Neuron (in vitro differentiated cells): ENCODE measurements at regions not wholly inside any gene's neighbourhood (a gene's known extent, or its start where the extent isn't known, plus 50 kb on each side); places are given as distances from the start of the nearest gene placed in this dataset.

Source experiments
- H2AFZ ChIP-seq: one replicate; pipeline ENCODE4 v1.6.1; 2013; ENCODE audit warnings: low read depth, mild to moderate bottlenecking, inconsistent platforms, low read length, moderate library complexity
- H3K27me3 ChIP-seq: one replicate; pipeline ENCODE4 v1.6.1; 2013; ENCODE audit warnings: low read length; ENCODE audit not compliant: insufficient read depth
- H3K36me3 ChIP-seq: one replicate; pipeline ENCODE4 v1.6.1; 2013; ENCODE audit warnings: low read length; ENCODE audit not compliant: insufficient read depth
- H3K4me1 ChIP-seq: one replicate; pipeline ENCODE4 v1.6.1; 2013; ENCODE audit warnings: low read length; ENCODE audit not compliant: insufficient read depth
- H3K4me3 ChIP-seq: 2 replicates; pipeline ENCODE4 v1.5.1; 2013; ENCODE audit warnings: mild to moderate bottlenecking, low read length, moderate library complexity
- H3K9me3 ChIP-seq: one replicate; pipeline ENCODE4 v1.6.1; 2013; ENCODE audit warnings: low read length

GRCh38 chr16:63337264-63337663, 1301.0 kb upstream of the CDH8 start:
- Histone ChIP-seq H3K4me3 (no peak overlapping the region), H3K4me1 (no peaks in the 10 kb centered on the region), H2AFZ (no peak overlapping the region), H3K36me3 (no peaks in the 10 kb centered on the region), H3K9me3 (no peaks in the 10 kb centered on the region), H3K27me3 (no peaks in the 10 kb centered on the region)

- Histone ChIP-seq H3K4me3 (no peak overlapping the region), H3K36me3 (no peaks in the 10 kb centered on the region), H3K9me3 (no peaks in the 10 kb centered on the region), H3K4me1 (no peaks in the 10 kb centered on the region), H3K27me3 (no peaks in the 10 kb centered on the region), H2AFZ (no peak overlapping the region)
Observed at GRCh38 chr16:63331111-63331510, 1294.9 kb upstream of the CDH8 start.

- Histone ChIP-seq H3K4me3 (no peak overlapping the region), H3K4me1 (no peaks in the 10 kb centered on the region), H3K27me3 (no peaks in the 10 kb centered on the region), H2AFZ (no peak overlapping the region), H3K36me3 (no peaks in the 10 kb centered on the region), H3K9me3 (no peaks in the 10 kb centered on the region)
Observed at GRCh38 chr16:63326736-63327339, 1290.6 kb upstream of the CDH8 start.

GRCh38 chr16:63323722-63324705, 1287.8 kb upstream of the CDH8 start:
- Histone ChIP-seq H3K27me3 (no peaks in the 10 kb centered on the region), H3K36me3 (no peaks in the 10 kb centered on the region), H2AFZ (no peak overlapping the region)

GRCh38 chr16:63323055-63323454, 1286.8 kb upstream of the CDH8 start:
- no peak overlapping the region for H3K4me3 ChIP-seq
- no peaks in the 10 kb centered on the region for H3K27me3 ChIP-seq
- H2AFZ ChIP-seq: no peak overlapping the region
- no peaks in the 10 kb centered on the region for H3K9me3 ChIP-seq
- H3K4me1 ChIP-seq: no peaks in the 10 kb centered on the region
- no peaks in the 10 kb centered on the region for H3K36me3 ChIP-seq

More at GRCh38 chr16:63323722-63324705, 1287.8 kb upstream of the CDH8 start:
- no peaks in the 10 kb centered on the region for H3K9me3 ChIP-seq
- H3K4me3 ChIP-seq: no peak overlapping the region
- H3K4me1 ChIP-seq: no peaks in the 10 kb centered on the region

- Histone ChIP-seq H3K4me3 (no peak overlapping the region), H2AFZ (no peak overlapping the region), H3K9me3 (no peaks in the 10 kb centered on the region), H3K27me3 (no peaks in the 10 kb centered on the region), H3K36me3 (no peaks in the 10 kb centered on the region), H3K4me1 (no peaks in the 10 kb centered on the region)
Observed at GRCh38 chr16:63315229-63315628, 1279.0 kb upstream of the CDH8 start.

- no peaks in the 10 kb centered on the region for H3K4me1 ChIP-seq
- H3K4me3 ChIP-seq: no peak overlapping the region
- no peaks in the 10 kb centered on the region for H3K36me3 ChIP-seq
- no peaks in the 10 kb centered on the region for H3K9me3 ChIP-seq
- no peaks in the 10 kb centered on the region for H3K27me3 ChIP-seq
- H2AFZ ChIP-seq: no peak overlapping the region
Observed at GRCh38 chr16:63312346-63312745, 1276.1 kb upstream of the CDH8 start.

GRCh38 chr16:63311313-63311712, 1275.1 kb upstream of the CDH8 start:
- Histone ChIP-seq H3K27me3 (no peaks in the 10 kb centered on the region), H3K4me3 (no peak overlapping the region), H3K9me3 (no peaks in the 10 kb centered on the region), H3K36me3 (no peaks in the 10 kb centered on the region), H2AFZ (no peak overlapping the region), H3K4me1 (no peaks in the 10 kb centered on the region)

GRCh38 chr16:63302811-63303210, 1266.6 kb upstream of the CDH8 start:
- Histone ChIP-seq H3K36me3 (no peaks in the 10 kb centered on the region), H3K4me1 (peaks cover 32% of the 10 kb centered on the region), H2AFZ (no peak overlapping the region), H3K9me3 (no peaks in the 10 kb centered on the region), H3K27me3 (no peaks in the 10 kb centered on the region), H3K4me3 (no peak overlapping the region)

- no peaks in the 10 kb centered on the region for H3K36me3 ChIP-seq
- no peaks in the 10 kb centered on the region for H3K9me3 ChIP-seq
- H2AFZ ChIP-seq: no peak overlapping the region
- H3K27me3 ChIP-seq: no peaks in the 10 kb centered on the region
- H3K4me3 ChIP-seq: no peak overlapping the region
- H3K4me1 ChIP-seq: peaks cover 37% of the 10 kb centered on the region
Observed at GRCh38 chr16:63301349-63301748, 1265.1 kb upstream of the CDH8 start.

- no peak overlapping the region for H3K4me3 ChIP-seq
- peaks cover 37% of the 10 kb centered on the region for H3K4me1 ChIP-seq
- H3K9me3 ChIP-seq: no peaks in the 10 kb centered on the region
- no peaks in the 10 kb centered on the region for H3K27me3 ChIP-seq
- H2AFZ ChIP-seq: no peak overlapping the region
- no peaks in the 10 kb centered on the region for H3K36me3 ChIP-seq
Observed at GRCh38 chr16:63298993-63299392, 1262.8 kb upstream of the CDH8 start.

GRCh38 chr16:63292036-63292435, 1255.8 kb upstream of the CDH8 start:
- Histone ChIP-seq H2AFZ (no peak overlapping the region), H3K36me3 (no peaks in the 10 kb centered on the region), H3K4me1 (peaks cover 7% of the 10 kb centered on the region), H3K27me3 (no peaks in the 10 kb centered on the region), H3K9me3 (no peaks in the 10 kb centered on the region), H3K4me3 (no peak overlapping the region)

- H3K9me3 ChIP-seq: no peaks in the 10 kb centered on the region
- H3K4me3 ChIP-seq: no peak overlapping the region
- no peak overlapping the region for H2AFZ ChIP-seq
- no peaks in the 10 kb centered on the region for H3K36me3 ChIP-seq
- peaks cover 7% of the 10 kb centered on the region for H3K4me1 ChIP-seq
- H3K27me3 ChIP-seq: no peaks in the 10 kb centered on the region
Observed at GRCh38 chr16:63289834-63290460, 1253.7 kb upstream of the CDH8 start.
